KMS-11 (cell line): ENCODE measurements at regions not wholly inside any gene's neighbourhood (a gene's known extent, or its start where the extent isn't known, plus 50 kb on each side); places are given as distances from the start of the nearest gene placed in this dataset.
"Not testable (repeated sequence)": the region's sequence is repeated elsewhere in the genome, so short reads cannot be mapped to it uniquely, and the experiment has no call there.

Experiments used
- H2AFZ ChIP-seq: fragments of 200-600 bp; sonication (generic); 2 replicates; pipeline ENCODE4 v1.6.1; 2016; ENCODE audit warnings: antibody characterized with exemption, mixed run types, low read depth
- H3K27ac ChIP-seq: fragments of 200-600 bp; sonication (generic); 2 replicates; pipeline ENCODE4 v1.6.1; 2016; ENCODE audit warnings: mild to moderate bottlenecking, mixed run types
- H3K27me3 ChIP-seq: fragments of 200-600 bp; sonication (generic); 2 replicates; pipeline ENCODE4 v1.6.1; 2017; ENCODE audit warnings: mild to moderate bottlenecking, low read depth, mixed run types, moderate library complexity; ENCODE audit not compliant: insufficient read depth
- H3K36me3 ChIP-seq: fragments of 200-600 bp; sonication (generic); 2 replicates; pipeline ENCODE4 v1.6.1; 2017; ENCODE audit warnings: mild to moderate bottlenecking, mixed run types; ENCODE audit not compliant: insufficient read depth
- H3K4me1 ChIP-seq: fragments of 200-600 bp; sonication (generic); 2 replicates; pipeline ENCODE4 v1.6.1; 2016; ENCODE audit warnings: mild to moderate bottlenecking, low read depth, mixed run types; ENCODE audit not compliant: poor library complexity, severe bottlenecking
- H3K4me2 ChIP-seq: fragments of 200-600 bp; sonication (generic); 2 replicates; pipeline ENCODE4 v1.7.0; 2016; ENCODE audit warnings: mild to moderate bottlenecking, mixed run types
- H3K4me3 ChIP-seq: fragments of 200-600 bp; sonication (generic); IDR thresholded peaks from 2 replicates; pipeline ENCODE4 v1.6.1; 2017; ENCODE audit warnings: low read depth, low read length, mixed read lengths; ENCODE audit not compliant: insufficient read depth
- H3K79me2 ChIP-seq: fragments of 200-600 bp; sonication (generic); 2 replicates; pipeline ENCODE4 v1.6.1; 2016; ENCODE audit warnings: low read depth, mixed run types; ENCODE audit not compliant: insufficient read depth
- H3K9ac ChIP-seq: fragments of 200-600 bp; sonication (generic); 2 replicates; pipeline ENCODE4 v1.6.1; 2016; ENCODE audit warnings: mild to moderate bottlenecking, mixed run types
- H4K20me1 ChIP-seq: fragments of 200-600 bp; sonication (generic); 2 replicates; pipeline ENCODE4 v1.6.1; 2016; ENCODE audit warnings: mild to moderate bottlenecking, mixed run types; ENCODE audit not compliant: insufficient read depth

DNA sequence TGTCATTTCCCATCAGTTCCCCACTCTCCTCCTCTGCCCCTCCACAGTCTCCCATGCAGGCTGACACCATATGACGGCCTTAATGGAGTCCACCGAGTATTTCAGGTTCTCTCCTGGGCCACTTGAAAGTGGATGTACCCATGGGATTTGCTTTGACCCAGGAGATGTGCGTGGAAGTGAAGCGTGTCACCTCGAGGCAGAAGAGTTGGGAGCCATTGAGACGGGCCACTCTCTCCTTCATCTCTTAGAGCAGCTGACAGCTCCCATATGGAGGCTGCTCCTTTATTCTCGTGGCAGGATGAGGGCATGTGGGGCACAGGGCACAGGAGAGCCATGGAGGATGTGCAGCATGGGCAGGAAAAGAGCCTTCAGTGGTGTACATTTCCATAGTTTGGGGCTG lies 144.7 kb upstream of the CRYM start:
- H3K27ac ChIP-seq, H3K4me2 ChIP-seq, H3K79me2 ChIP-seq, H3K4me1 ChIP-seq, H3K4me3 ChIP-seq, H3K27me3 ChIP-seq, H4K20me1 ChIP-seq, H2AFZ ChIP-seq, H3K9ac ChIP-seq, H3K36me3 ChIP-seq: not testable (repeated sequence)

DNA sequence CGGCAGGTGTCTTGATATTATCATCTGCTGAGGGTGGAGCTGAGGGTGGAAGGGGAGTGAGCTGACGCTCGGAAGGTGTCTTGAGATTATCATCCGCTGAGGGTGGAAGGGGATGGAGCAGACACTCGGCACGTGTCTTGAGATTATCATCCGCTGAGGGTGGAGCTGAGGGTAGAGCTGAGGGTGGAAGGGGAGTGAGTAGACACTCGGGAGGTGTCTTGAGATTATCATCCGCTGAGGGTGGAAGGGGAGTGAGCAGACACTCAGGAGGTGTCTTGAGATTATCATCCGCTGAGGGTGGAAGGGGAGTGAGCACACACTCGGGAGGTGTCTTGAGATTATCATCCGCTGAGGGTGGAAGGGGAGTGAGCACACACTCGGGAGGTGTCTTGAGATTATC lies 126.6 kb upstream of the CRYM start:
- not testable (repeated sequence) for H3K4me2 ChIP-seq, H3K27me3 ChIP-seq, H3K4me1 ChIP-seq, H3K4me3 ChIP-seq, H3K27ac ChIP-seq, H3K36me3 ChIP-seq, H4K20me1 ChIP-seq, H3K9ac ChIP-seq, H3K79me2 ChIP-seq, H2AFZ ChIP-seq

DNA sequence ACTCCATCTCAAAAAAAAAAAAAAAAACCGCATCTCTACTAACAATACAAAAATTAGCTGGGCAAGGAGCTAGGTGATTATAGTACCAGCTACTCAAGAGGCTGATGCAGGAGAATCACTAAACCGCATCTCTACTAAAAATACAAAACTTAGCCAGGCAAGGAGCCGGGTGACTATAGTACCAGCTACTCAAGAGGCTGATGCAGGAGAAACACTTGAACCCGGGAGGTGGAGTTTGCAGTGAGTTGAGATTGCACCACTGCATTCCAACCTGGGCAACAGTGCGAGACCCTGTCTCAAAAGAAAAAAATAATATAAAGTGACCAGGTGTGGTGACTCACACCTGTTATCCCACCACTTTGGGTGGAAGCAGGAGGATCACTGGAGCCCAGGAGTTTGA lies 119.8 kb upstream of the CRYM start:
- not testable (repeated sequence) for H3K79me2 ChIP-seq, H3K27ac ChIP-seq, H3K4me1 ChIP-seq, H2AFZ ChIP-seq, H3K4me2 ChIP-seq, H3K27me3 ChIP-seq, H3K9ac ChIP-seq, H4K20me1 ChIP-seq, H3K36me3 ChIP-seq, H3K4me3 ChIP-seq

DNA sequence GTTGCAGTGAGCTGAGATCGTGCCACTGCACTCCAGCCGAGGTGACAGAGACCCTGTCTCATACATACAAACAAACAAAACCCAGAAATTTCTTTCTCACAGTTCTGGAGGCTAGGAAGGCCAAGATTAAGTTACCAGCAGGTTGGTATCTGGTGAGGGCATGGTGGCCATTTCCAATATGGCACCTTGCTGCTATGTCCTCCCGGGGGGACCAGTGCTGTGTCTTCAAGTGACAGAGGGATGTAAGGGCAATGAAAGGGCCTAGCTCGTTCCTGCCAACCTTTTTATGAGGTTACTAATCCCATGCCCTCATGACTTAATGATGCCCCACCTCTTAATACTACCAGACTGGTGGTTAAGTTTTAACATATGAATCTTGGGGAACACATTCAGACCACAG lies 118.5 kb upstream of the CRYM start:
- H4K20me1 ChIP-seq, H3K36me3 ChIP-seq, H3K4me3 ChIP-seq, H3K27ac ChIP-seq, H3K9ac ChIP-seq, H3K27me3 ChIP-seq, H3K4me1 ChIP-seq, H2AFZ ChIP-seq, H3K79me2 ChIP-seq, H3K4me2 ChIP-seq: not testable (repeated sequence)

DNA sequence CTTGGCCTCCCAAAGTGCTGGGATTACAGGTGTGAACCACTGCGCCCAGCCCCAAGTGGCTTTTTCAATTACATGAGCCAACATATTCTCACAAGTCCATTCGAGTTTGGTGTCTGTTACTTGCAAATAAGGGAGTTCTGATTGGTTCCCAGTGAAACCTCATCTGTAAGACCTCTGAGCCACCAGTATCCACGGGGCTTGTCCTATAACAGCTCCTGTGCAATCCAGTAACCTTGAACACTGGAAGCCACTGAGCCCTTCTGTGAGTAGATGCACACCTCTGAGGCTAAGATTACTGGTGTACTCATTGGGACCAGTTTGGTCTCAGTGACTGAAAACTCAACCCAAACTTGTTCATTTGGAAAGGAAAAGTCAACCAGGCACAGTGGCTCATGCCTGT lies 112.5 kb upstream of the CRYM start:
- H3K27ac ChIP-seq, H2AFZ ChIP-seq, H3K4me3 ChIP-seq, H4K20me1 ChIP-seq, H3K79me2 ChIP-seq, H3K9ac ChIP-seq, H3K27me3 ChIP-seq, H3K4me1 ChIP-seq, H3K36me3 ChIP-seq, H3K4me2 ChIP-seq: not testable (repeated sequence)

DNA sequence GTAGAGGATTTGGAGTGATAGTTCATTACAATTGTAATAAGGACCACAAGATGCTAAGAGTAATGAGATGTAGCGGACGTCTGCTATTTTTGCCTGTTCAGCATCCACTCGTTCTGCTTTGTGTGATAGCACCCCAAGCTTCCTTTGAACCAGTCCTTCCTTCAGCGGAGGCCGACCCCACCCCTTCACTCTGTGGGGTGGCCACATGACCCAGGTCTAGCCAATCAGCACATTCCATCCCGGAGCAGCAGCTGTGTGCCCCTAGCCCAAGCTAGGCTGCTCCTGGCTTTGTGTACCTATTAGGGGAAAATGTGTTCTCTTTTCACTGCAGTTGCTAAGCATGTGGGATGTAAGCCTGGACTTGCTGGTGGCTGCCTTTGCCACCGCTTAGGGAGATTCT lies 111.8 kb upstream of the CRYM start:
- not testable (repeated sequence) for H3K27ac ChIP-seq, H2AFZ ChIP-seq, H3K4me3 ChIP-seq, H3K79me2 ChIP-seq, H3K36me3 ChIP-seq, H3K4me2 ChIP-seq, H3K4me1 ChIP-seq, H4K20me1 ChIP-seq, H3K27me3 ChIP-seq, H3K9ac ChIP-seq

DNA sequence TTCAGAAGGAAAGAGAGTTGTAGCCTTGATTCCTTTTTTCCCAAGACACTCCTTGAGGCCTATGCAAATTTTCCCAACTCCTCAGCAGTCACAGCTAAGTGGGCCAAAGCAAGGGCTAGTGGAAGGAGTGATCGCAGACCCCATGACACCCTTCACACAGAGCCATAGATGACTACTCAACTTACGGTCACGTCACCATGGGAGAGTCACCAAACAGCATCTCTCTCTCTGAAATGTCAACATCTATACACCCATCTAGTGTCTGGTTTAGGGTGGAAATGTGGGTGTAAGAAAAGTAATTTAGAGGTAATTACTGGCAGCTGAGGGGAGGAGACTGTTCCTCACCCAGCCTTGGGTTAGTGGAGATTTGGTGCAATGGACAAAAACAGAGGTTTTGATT lies 109.7 kb upstream of the CRYM start:
- not testable (repeated sequence) for H2AFZ ChIP-seq, H3K9ac ChIP-seq, H3K4me3 ChIP-seq, H3K4me2 ChIP-seq, H3K4me1 ChIP-seq, H3K36me3 ChIP-seq, H4K20me1 ChIP-seq, H3K79me2 ChIP-seq, H3K27me3 ChIP-seq, H3K27ac ChIP-seq

DNA sequence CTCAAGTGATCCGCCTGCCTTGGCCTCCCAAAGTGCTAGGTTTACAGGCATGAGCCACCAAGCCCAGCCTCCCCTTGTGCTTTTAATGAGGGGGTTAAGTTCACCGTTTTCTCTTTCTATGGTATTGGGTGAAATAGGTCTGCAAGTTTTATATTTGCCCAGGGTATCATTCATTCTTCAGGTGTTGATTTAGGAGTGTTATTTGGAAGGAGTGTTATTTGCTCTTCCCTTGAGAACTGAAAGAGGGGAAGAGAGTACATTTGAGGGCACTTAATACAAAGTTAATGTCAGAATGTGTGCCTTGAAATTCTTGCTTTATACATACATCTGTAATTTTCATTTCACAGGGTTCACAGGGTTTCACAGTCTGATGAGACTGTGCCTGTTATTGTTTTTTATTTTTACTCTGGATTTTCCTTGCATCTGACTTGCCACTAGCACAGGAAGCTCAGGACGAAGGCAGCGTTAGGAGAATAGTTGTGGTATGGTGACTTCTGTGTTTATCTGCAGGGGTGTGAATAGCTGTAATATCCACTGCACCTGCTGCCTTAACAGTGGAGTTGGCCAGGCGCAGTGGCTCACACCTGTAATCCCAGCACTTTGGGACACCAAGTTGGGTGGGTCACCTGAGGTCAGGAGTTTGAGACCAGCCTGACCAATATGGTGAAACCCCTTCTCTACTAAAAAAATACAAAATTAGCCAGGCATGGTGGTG lies 108.3 kb upstream of the CRYM start:
- H4K20me1 ChIP-seq, H3K4me2 ChIP-seq, H3K36me3 ChIP-seq, H3K4me3 ChIP-seq, H3K79me2 ChIP-seq, H2AFZ ChIP-seq, H3K27me3 ChIP-seq, H3K27ac ChIP-seq, H3K9ac ChIP-seq, H3K4me1 ChIP-seq: not testable (repeated sequence)

DNA sequence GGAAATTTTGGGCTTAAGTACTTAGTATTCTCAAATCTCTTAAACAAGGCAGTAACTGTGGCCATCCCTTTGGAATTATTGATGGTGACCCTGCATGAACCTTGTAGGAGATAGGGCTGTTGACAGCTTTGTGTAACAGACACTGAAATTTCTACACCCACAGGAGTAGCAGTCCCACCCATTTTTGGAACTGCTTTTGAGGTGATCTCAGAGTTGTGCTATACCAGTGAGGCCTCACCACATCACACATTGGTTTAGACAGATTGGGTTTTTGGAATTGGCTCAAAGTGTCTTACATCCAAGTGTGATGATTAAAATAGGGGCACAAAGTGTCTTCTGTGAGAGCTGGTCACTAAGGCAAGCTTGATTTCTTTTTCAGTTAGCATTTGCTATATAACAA lies 105.6 kb upstream of the CRYM start:
- H3K9ac ChIP-seq, H3K4me3 ChIP-seq, H4K20me1 ChIP-seq, H3K36me3 ChIP-seq, H3K4me2 ChIP-seq, H2AFZ ChIP-seq, H3K4me1 ChIP-seq, H3K79me2 ChIP-seq, H3K27ac ChIP-seq, H3K27me3 ChIP-seq: not testable (repeated sequence)

DNA sequence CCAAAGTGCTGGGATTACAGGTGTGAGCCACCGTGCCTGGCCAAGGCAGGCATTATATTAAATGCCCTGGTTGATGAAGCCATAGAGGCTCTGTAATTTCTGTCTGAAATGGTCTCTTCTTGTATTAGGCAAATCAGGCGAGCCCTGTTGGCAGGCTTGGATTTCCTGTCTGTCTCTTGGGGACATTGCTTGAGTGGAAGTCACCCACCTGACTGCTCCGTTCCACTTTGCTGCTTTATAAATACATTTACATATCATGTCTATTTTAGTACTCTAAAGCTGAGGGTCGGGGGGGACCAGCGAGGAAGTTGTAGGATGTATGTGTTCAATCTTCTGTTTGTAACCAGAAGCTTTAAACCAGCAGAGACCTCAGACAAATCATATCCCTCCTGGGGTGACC lies 101.6 kb upstream of the CRYM start:
- H3K27me3 ChIP-seq, H3K27ac ChIP-seq: not testable (repeated sequence)

More for the DNA sequence above, 101.6 kb upstream of the CRYM start:
- not testable (repeated sequence) for H4K20me1 ChIP-seq, H3K4me2 ChIP-seq, H3K9ac ChIP-seq, H2AFZ ChIP-seq, H3K36me3 ChIP-seq, H3K4me1 ChIP-seq, H3K79me2 ChIP-seq, H3K4me3 ChIP-seq
